ENCODE measurements at regions not wholly inside any gene's neighbourhood (a gene's known extent, or its start where the extent isn't known, plus 50 kb on each side); places are given as distances from the start of the nearest gene placed in this dataset.
"Not testable (repeated sequence)": the region's sequence is repeated elsewhere in the genome, so short reads cannot be mapped to it uniquely, and the experiment has no call there.

DNA sequence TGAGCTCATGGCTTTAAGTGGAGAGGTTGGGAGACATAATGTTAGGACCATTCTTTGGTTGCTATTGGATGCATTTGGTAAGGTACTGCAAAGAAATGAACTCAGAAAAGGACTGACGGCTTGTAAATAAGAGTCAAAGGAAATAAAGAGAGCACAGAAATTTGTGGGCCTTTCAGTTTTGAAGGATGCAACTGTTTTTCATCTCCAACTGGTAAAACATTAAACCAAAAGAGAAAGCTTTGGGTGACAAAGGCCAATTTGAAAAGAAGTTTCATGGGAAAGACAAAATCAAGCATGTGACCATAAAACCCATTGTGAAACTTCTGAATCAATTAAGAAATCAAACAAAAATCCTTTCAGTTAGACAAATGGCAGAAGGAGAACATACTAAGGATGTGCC is 77.8 kb upstream of the SPOPL start:
- 76% methylated on average over 1 of the region's 1 CpG for WGBS (ENCODE audit: low lambda C conversion rate, missing lambda C conversion rate)
- no peaks in the 10 kb centered on the region for H3K9me2 ChIP-seq (replicated peaks; ENCODE audit: insufficient read depth)

DNA sequence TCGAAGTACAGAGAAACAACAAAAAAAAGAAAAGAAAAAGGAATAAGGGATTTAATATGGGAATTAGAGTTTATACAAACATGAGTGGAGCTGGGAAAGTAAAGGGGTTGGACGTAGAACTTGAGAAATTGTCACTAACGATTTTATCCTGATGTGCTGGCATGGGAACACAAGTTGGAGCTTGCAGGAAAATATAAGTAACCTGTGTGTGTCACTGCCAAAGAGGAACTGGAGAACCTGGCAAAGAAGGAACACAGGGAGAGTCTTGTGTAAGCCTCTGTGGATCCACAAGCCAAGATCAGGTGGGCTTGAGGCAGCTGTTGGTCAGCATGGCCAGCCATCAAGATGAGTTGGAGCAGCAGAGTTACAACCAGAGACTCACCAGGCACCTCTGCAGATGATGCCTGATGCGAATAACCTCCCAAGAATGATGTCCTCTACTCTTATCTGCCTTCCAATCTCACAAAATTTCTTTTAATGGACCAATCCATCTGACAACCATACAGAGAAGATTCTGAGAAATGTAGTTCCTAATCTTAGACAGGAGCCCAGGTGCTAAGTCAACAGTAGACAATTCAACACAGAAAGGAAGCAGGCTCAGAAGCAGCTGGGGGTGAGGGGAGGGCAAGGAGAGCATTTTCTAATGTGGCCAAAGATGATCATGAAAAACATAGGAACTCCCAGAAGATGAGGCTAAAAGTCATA is 77.0 kb upstream of the SPOPL start:
- Histone ChIP-seq H3K79me2 (no peaks in the 10 kb centered on the region), H4K20me1 (ENCODE audit: insufficient read depth, poor library complexity, severe bottlenecking) (no peaks in the 10 kb centered on the region), H3K4me2 (no peak overlapping the region), H3K9me3 (ENCODE audit: low read depth) (no peaks in the 10 kb centered on the region), H2AFZ (no peak overlapping the region), H3K27me3 (no peaks in the 10 kb centered on the region), H3K36me3 (replicated peaks; ENCODE audit: insufficient read depth, low read depth) (no peaks in the 10 kb centered on the region), H3K27ac (no peak overlapping the region), H3K4me3 (no peak overlapping the region), H3K4me1 (ENCODE audit: insufficient read depth) (peaks cover 11% of the 10 kb centered on the region), H3K9me2 (replicated peaks; ENCODE audit: insufficient read depth) (no peaks in the 10 kb centered on the region)
- WGBS (ENCODE audit: low lambda C conversion rate, missing lambda C conversion rate), result 91% methylated on average over 4 of the region's 4 CpGs
- no peak for DNase-seq (ENCODE audit: low spot score)
- TF ChIP-seq EZH2 (IDR thresholded peaks at IDR 0.05; ENCODE audit: borderline replicate concordance), result no peak
- TF ChIP-seq, protein P1, sequence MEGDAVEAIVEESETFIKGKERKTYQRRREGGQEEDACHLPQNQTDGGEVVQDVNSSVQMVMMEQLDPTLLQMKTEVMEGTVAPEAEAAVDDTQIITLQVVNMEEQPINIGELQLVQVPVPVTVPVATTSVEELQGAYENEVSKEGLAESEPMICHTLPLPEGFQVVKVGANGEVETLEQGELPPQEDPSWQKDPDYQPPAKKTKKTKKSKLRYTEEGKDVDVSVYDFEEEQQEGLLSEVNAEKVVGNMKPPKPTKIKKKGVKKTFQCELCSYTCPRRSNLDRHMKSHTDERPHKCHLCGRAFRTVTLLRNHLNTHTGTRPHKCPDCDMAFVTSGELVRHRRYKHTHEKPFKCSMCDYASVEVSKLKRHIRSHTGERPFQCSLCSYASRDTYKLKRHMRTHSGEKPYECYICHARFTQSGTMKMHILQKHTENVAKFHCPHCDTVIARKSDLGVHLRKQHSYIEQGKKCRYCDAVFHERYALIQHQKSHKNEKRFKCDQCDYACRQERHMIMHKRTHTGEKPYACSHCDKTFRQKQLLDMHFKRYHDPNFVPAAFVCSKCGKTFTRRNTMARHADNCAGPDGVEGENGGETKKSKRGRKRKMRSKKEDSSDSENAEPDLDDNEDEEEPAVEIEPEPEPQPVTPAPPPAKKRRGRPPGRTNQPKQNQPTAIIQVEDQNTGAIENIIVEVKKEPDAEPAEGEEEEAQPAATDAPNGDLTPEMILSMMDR (IDR thresholded peaks at IDR 0.05; ENCODE audit: poor library complexity), result no peak
- no peak for TF ChIP-seq EZH2phosphoT487 (IDR thresholded peaks at IDR 0.05; ENCODE audit: low read depth, severe bottlenecking, unreplicated experiment)

More for the DNA sequence above, 77.8 kb upstream of the SPOPL start:
- no peak overlapping the region for H3K27ac ChIP-seq
- no peak for DNase-seq (ENCODE audit: low spot score)
- H3K9me3 ChIP-seq (ENCODE audit: low read depth), result no peaks in the 10 kb centered on the region
- H4K20me1 ChIP-seq (ENCODE audit: insufficient read depth, poor library complexity, severe bottlenecking), result no peaks in the 10 kb centered on the region
- no peak overlapping the region for H2AFZ ChIP-seq
- H3K36me3 ChIP-seq (replicated peaks; ENCODE audit: insufficient read depth, low read depth), result no peaks in the 10 kb centered on the region
- no peak overlapping the region for H3K4me2 ChIP-seq
- no peak for TF ChIP-seq EZH2phosphoT487 (IDR thresholded peaks at IDR 0.05; ENCODE audit: low read depth, severe bottlenecking, unreplicated experiment)
- TF ChIP-seq, protein P1 (IDR thresholded peaks at IDR 0.05; ENCODE audit: poor library complexity), result no peak
- TF ChIP-seq EZH2 (IDR thresholded peaks at IDR 0.05; ENCODE audit: borderline replicate concordance), result no peak
- peaks cover 11% of the 10 kb centered on the region for H3K4me1 ChIP-seq (ENCODE audit: insufficient read depth)
- H3K27me3 ChIP-seq, result no peaks in the 10 kb centered on the region
- no peaks in the 10 kb centered on the region for H3K79me2 ChIP-seq
- H3K4me3 ChIP-seq, result no peak overlapping the region

DNA sequence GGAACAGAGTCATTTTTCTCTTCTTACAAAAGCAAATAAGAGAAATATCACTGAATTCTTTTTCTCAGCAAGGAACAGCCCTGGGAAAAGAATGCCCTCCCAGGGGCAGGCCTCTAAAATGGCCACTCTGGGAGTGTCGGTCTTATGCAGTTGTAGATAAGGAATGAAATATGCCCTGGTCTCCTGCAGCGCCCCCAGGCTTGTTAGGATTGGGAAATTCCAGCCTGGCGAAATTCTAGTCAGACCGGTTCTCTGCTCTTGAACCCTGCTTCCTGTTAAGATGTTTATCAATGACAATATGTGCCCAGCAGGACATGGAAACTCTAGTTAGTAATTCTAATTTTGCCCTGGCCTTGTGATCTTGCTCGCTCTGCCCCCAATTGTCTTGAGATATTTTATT is 75.5 kb upstream of the SPOPL start:
- not testable (repeated sequence) for H2AFZ ChIP-seq; H3K79me2 ChIP-seq; H3K27me3 ChIP-seq; H3K9me3 ChIP-seq (ENCODE audit: low read depth); DNase-seq (ENCODE audit: low spot score); H3K9me2 ChIP-seq (replicated peaks; ENCODE audit: insufficient read depth); H3K4me2 ChIP-seq; H3K4me3 ChIP-seq; H4K20me1 ChIP-seq (ENCODE audit: insufficient read depth, poor library complexity, severe bottlenecking); H3K36me3 ChIP-seq (replicated peaks; ENCODE audit: insufficient read depth, low read depth); H3K27ac ChIP-seq
- WGBS (ENCODE audit: low lambda C conversion rate, missing lambda C conversion rate), result 71% methylated on average over 5 of the region's 5 CpGs
- peaks cover 11% of the 10 kb centered on the region for H3K4me1 ChIP-seq (ENCODE audit: insufficient read depth)

DNA sequence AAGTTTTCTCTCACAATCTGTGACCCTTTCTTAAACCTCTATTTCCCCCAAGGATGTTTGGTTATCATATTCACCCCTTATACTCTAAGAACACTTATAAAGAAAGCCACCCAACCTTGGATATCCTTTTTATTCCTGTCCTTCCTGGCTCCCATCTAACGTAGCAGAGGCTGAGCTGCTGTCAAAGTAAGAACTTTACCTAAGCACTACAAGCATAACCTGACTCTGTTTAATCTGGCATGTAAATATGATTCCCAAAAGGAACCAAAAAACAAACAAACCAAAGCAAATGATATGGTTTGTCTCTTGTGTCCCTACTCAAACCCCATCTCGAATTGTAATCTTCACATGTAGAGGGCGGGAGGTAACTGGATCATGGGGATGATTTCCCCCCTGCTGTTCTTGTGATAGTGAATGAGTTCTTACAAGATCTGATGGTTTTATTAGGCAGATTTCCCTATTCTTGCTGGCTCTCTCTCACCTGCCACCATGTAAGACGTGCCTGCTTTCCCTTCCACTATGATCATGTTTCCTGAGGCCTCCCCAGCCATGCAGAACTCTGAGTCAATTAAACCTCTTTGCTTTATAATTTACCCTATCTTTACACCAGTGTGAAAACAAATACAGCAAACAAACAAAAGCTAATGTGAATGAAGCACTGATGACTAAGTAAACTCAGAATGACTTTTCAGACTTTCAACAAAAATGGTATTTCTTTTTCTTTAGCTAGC is 72.7 kb upstream of the SPOPL start:
- Histone ChIP-seq H3K4me3 (no peak overlapping the region), H3K79me2 (no peaks in the 10 kb centered on the region), H3K36me3 (replicated peaks; ENCODE audit: insufficient read depth, low read depth) (no peaks in the 10 kb centered on the region), H3K27me3 (no peaks in the 10 kb centered on the region), H3K4me2 (no peak overlapping the region), H3K27ac (no peak overlapping the region), H4K20me1 (ENCODE audit: insufficient read depth, poor library complexity, severe bottlenecking) (no peaks in the 10 kb centered on the region), H3K9me3 (ENCODE audit: low read depth) (no peaks in the 10 kb centered on the region), H2AFZ (no peak overlapping the region), H3K9me2 (replicated peaks; ENCODE audit: insufficient read depth) (no peaks in the 10 kb centered on the region), H3K4me1 (ENCODE audit: insufficient read depth) (peaks cover 3% of the 10 kb centered on the region)
- no peak for DNase-seq (ENCODE audit: low spot score)
- TF ChIP-seq EZH2phosphoT487 (IDR thresholded peaks at IDR 0.05; ENCODE audit: low read depth, severe bottlenecking, unreplicated experiment) (no peak), EZH2 (IDR thresholded peaks at IDR 0.05; ENCODE audit: borderline replicate concordance) (no peak)
- TF ChIP-seq, protein P1 (IDR thresholded peaks at IDR 0.05; ENCODE audit: poor library complexity), result no peak
- WGBS (ENCODE audit: low lambda C conversion rate, missing lambda C conversion rate), result 86% methylated on average over 4 of the region's 4 CpGs

Data from hepatocyte (in vitro differentiated cells).